Activated CD4-positive, alpha-beta T cell treated with anti-CD3 and anti-CD28 coated beads for 4 hours (primary cell): ENCODE measurements at regions not wholly inside any gene's neighbourhood (a gene's known extent, or its start where the extent isn't known, plus 50 kb on each side); places are given as distances from the start of the nearest gene placed in this dataset.

Experiments used
- DNase-seq, 2 donors: peaks; one replicate each; pipeline ENCODE4 v3.0.0-alpha.2; 2020

DNA sequence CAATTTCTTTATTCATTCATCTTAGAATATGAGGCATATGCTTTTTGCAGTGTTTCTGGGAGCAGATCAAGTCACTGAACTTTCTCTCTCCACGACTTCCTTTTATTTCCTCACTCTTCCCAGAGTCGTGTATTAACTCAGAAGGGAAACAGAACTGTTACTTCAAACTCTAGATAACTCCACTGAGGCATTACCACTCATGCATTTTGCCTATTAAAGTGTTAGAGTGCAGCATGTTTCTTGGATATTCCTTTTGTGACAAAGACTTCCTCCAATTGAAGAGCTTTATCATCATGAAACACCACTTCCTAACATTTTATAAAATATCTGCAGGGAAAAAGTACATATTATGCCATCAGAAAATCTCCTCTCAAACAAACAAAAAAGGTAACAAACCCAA is 797.4 kb upstream of the COBL start:
- DNase-seq = no peak

DNA sequence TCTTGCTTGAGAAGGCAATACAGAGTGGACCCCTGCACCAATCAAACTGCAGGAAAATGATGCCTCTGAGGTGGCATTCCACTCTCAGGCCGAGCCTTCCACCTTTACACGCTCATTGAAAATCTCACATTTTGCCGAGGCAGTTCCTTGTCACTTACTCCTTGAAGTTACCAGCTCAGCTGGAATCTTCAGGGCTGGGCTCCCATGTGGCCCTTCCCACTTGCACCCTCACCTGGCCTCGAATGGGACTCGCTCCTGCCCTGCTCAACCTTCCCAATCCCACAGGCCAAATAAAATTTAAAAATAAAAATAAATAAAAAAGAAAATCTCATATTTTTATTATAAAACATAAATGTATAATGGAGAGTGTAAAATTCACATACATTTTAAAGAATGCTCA is 790.7 kb upstream of the COBL start:
- DNase-seq = no peak

DNA sequence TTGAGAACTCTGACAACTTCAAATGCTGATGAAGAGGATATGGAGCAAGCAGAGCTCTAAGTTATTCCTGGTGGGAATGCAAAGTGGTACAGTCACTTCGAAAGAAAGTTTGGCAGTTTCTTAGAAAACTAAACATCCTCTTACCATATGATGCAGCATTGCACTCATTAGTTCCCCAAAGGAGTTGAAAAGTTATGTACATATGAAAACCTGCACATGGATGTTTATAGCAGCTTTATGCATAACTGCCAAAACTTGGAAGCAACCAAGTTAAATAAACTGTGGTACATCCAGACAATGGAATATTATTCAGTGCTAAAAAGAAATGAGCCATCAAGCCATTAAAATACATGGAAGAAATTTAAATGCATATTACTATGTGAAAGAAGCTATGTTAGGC is 779.3 kb upstream of the COBL start:
- no peak for DNase-seq

DNA sequence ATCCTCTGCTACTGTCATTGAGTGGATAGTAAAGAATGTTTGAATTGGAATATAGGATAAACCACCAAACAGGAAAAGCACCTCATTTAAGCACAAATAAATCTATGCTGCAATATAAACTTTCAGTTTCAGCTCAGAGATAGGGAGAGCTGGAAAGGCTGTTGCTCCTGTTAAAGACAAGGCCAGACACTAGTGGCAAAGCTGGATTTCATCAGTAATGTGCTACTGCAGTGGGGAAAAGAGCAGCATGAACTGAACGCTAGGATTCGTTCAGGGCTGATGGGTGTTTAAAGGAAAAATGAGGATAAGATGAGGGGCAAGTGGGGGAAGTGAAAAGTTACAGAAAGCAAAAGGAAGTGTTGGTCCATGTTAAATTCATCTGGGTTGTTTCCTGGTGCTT is 775.4 kb upstream of the COBL start:
- DNase-seq = no peak

DNA sequence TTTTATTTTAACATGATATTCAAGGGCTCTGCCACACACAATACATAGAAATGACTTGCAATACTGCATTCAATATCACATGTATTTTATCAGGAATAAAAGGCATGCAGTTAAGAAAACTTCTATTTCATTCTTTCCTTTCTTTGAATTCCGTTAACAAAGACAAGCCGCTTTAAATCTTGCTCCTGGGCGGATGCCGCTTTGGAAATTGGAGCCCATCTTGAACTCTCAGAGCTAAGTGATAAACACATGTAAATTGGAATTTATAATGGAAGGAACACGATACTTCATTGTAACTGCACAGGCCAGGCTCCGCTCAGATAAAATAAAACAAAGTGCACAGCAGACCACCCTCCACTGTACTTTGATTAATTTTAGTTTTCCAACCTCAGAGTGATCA is 774.5 kb upstream of the COBL start:
- DNase-seq = no peak

DNA sequence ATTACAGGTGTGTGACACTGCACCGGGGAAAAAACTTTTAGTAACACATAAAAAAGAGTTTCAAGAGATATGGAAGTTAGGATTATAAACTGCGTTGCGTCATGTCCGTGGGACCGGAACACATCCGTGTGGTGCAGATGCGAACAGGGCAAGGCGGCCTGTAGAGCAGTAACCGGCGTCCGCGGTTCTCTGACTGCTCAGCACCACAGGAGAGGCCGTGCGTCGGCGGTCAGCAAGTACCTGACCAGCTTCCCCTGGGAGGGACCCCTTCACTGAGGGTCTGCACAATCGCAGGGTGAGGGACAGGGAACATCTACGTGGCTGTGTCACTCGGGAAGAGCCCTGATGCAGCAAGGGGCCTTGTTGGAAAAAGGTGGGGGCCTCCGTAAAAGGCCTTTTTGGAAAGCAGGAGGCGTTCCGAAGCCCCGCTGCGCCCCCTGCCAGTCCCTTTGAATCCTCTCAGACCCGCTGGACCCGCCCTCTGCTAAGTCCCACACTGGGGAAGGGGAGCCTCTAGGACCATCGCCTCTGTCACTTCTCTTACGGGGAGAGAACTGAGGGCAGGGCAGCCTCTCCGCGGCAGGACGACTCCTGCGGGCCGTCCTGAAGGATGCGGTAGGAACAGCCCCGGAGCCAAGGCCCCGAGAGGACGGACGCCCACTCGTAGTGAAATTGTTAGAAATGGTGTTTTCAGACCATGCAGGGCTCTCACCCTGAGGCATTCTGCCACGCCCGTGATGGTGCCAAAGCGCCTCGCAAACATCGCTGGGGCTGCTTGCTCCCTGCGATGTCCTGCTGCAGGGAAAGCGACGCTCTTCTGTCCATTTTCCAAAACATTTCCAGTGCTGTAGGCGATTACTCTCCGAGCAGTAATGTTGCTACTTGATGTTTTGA is 771.6 kb upstream of the COBL start:
- no peak for DNase-seq

DNA sequence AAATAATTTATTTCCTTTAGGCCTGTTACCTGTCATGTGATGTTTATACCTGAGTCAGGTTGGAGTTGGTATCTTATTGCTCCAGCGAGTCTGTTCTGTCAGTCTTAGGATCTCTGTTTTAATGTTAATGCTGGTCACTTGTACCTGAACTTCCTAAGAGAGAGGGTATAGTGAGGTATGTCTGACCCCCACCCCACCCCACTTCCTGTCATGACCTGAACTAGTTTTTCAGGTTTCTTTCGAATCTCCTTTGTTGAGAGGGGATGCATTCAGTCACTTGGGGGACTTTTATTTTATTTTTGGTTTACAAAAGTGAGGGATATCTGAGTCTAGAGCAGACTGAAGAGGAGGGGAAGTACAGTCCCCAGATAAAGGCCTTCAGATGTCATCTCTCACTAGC is 769.0 kb upstream of the COBL start:
- DNase-seq = no peak

DNA sequence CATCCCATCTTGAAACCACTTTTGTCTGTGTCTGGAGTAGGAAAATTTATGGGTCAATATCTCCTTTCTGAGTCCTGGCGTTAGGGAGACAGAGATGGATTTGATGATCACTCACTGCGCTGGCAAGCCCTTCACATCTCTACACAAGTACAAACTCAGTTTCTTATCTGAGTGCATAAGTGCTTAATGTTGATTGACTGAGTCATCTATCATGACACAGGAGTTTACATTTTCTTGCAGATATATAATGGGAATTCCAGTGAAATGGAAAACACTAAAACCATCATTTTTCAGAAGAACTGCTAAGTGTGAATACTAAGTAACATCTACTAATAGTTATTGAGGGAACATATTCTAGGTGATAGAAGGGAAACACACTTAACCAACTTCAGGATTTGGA is 763.9 kb upstream of the COBL start:
- no peak for DNase-seq

DNA sequence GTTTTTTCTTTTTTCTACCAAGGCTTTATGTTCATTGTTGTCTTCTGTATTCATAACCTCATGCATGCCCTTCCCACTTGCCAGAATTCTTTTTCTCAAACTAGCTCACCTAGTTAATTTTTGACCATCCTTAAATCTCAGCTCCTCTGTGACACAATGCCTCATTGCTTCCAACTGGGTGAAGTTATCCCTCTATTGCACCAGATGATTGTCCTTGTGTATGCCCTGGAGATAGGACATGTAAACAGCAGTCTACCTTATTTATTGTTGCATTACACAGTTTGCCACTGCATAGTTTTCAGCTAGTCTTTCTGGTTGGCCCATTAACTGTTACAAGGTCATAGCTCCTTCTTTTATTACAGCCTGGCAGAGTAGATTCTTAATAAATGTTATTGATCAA is 763.1 kb upstream of the COBL start:
- no peak for DNase-seq

DNA sequence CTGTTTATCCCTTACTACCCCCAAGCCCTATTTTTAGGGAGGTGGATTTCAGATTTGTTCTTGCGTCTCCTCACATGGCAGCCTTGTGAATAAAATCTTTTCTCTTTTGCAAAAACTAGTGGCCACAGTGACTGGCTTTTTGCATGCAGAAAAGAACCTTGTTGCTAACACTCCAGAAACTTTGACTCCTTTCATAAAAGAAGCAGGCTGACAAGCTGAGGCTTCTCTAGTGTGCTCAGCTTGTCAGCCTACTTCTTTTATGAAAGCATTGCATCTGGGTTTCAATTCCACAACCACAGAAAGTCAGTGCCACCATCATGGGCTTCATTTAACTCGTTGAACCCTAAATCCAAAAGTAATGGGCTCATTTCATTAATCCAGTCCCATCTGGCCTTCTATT is 761.0 kb upstream of the COBL start:
- no peak for DNase-seq

DNA sequence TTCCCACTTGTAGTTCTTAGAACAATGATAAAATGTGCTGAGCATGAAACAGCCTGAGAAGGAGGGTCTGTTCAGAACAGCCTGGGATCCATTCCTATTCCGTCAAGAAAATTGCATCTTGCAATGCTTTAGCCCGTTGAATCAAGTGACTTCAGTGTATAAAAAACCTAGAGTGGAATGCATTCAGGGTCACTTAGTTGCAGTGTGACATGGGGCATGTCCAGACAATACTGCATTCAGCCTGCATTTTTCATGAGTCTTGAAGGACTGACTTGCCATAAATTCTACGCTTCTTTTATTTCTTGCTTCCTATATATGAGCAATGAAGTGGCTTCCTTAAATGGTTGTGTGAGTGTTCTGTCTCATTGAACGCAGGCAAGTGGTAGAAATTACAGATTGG is 758.3 kb upstream of the COBL start:
- DNase-seq = no peak

DNA sequence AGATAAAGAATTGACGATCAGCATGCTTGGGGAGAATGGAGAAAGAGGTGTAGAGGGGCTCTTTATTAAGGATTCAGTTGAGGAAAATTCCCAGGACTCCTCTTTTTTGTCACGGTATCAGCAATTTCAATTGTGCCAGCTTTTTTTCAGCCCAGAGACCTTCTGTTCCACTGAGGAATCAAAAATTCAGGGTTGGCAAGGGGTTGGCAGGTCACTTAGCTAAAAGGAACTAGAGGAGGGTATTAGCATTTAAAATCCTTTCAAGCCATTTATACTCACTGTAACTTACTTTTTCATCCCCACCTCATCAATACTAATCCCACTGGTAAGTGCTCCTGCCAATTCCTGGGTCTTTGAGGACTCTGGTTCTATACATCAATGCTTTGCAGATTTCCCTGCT is 757.5 kb upstream of the COBL start:
- no peak for DNase-seq

DNA sequence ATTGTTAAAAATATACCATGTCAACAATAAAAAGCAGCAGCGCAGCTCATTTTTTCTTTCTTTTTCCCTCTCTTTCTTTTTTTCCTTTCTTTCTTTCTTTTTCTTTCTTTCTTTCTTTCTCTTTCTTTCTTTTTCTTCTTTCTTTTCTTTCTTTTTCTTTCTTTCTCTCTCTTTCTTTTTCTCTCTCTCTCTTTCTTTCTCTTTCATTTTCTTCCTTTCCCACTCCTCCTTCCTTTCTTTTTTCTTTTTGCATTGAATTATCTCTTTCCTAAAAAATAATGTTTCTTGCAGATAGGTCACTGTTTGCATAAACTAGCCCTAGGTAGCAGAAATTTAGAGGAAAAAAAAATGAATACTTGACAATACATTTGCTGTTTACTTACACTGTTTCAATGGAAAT is 755.1 kb upstream of the COBL start:
- no peak for DNase-seq

DNA sequence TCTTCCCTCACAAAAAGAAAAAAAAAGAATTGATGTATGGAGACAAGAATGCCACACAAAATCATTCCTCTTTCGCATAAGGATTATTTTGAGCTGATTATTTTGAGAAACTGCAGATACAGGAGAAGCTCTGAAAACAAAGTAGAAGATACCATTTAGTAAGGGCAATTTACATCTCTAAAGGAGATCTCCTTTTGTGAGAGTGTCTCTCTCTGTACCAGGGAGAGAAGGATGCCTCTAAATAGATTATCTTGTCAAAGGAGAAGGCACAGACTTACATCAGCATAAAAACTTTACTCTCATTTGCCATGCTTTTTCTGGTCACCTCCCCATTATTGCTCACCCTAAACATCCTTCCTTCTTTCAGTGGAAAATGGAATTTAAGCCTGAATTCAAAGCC is 747.9 kb upstream of the COBL start:
- DNase-seq = no peak

DNA sequence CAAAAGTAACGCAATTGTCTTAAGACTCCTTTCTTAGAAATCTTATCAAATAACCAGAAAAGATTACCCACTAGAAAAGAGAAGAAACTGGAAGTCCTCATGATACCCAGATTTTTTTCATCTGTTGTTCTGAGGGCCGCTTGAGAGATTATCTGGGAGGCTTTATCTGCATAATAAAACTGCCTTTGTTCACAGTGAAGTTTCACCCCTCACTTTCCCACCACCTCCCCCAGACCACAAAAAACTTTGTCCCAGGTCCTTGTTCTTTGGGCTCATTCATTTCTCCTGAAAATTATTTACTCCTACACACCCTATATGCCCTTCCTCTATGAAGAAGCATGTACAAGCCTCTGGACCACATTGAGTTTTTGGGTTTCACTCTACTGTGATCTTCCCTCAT is 745.1 kb upstream of the COBL start:
- DNase-seq = no peak

DNA sequence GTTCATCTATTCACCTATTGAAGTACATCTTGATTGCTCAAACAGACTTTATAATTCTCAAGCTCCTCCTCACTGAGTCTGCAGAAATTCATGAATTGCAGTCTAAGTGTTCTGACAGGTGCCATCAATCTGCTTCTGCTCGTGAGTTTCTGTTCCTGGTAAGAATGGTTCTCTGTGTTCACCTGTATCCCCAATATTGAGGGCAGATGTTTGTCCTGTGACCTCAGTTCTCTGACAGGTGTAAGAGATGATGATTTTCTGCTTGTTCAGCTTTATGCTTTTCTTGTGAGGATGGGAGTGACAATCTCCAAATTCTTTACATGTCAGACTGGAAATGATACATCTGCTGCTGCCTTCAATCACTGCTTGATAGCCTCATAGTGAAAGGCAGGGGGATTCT is 736.9 kb upstream of the COBL start:
- DNase-seq = no peak

DNA sequence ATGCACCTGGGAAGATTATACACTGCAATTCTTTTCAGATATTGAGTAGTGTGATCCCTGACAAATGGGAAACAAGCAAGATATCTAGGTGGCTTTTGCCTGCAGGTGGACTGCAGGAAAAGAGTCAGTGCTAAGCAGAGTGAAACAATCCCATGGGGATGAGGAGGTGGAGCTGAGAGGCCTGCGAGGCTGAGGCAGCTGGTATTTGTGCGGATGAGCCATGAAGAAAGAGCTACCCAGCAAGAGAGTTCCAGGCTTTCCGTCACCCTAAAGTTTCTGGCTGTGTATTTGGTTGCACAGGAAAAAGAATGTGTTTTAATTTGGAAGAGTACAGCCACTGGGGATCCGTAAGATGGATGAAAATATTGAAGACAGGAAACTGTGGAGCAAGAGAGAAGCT is 714.1 kb upstream of the COBL start:
- no peak for DNase-seq

DNA sequence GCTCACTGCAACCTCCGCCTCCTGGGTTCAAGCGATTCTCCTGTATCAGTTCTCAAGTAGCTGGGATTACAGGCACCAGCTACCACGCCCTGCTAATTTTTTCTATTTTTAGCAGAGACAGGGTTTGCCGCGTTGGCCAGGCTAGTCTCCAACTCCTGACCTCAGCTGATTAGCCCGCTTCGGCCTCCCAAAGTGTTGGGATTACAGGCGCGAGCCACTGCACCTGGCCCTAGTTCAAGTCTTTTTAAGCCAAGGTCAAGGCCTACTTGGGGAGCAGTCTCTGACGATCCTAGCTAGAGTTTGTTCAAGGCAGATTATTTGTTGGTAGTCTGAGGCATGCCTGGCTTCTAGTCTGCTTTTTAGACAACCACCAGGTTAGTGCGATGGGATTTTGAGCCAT is 709.5 kb upstream of the COBL start:
- DNase-seq = no peak

DNA sequence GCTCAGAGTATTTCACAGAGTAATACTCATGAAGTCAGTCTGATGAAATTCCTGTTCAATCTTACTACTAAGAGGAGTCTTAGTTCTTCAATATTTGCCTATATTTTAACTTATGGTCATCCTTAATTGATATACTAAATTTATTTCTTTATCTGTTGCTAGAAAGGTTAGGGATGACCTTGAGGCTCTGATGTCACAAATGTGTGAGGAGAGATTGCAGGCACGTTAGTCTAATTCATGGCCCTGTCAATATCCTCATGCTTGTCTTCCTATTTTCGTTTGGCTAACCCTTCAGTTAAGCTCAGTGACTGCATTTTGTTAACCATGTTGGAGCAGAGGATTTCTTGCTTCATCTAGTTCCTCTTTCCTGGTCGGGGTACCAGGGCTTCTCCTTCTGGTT is 704.7 kb upstream of the COBL start:
- no peak for DNase-seq

DNA sequence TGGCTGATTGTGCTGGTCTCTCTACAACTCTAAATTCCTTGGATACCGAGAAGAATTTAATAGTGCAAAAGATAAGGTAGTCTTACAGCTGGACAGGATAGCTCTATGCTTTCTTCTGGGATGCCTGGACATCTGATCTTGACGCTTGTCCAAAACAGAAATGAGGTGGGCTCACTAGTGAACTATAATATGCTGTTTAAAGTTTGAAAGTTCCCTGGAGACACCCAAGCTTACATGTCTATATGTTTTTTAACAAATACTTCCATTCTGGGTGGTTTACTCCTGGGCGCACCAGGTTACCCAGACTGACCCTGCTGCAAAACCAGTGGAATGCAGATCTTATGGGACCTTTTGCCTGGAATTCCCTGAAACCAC is 702.1 kb upstream of the COBL start:
- DNase-seq = no peak

DNA sequence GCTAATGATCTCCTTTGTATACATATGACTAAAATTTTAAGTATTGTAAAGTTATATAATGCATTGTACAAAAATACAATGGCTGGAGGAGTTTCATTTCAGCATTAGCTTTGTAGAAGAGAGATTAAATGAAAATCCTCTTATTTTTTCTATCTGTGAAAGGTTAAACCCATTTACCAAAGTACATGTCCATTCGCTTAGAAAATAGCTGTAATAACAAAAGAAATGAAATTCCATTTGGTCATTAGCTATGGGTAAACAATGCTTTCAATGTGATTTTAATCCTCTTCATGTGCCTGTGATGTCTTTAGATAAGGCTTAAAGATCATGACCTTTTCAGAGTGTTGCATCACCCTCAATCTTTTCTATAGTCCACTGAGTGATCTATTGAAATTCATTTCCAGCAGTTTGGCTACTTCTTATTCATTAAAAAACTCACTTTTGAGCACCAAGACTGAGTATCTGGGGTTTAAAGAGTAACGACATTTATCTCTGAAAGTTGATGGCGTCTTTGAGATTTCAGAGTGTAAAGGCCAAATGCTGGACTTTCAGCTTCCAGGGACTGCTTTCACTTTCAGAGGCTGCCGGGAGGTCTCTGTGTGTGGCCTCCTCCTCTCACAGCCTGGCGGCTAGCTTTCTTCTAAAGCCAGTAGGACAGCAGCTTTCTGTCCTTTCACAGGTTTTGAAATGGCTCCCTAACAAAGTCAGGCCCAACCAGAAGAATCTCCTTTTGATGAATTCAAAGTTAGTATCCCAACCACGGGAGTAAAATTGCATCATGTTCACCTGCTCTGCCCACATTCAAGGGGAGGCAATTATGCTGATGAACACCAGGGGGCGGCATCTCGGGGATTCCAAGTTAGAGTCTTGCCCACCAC is 701.4 kb upstream of the COBL start:
- DNase-seq = no peak

DNA sequence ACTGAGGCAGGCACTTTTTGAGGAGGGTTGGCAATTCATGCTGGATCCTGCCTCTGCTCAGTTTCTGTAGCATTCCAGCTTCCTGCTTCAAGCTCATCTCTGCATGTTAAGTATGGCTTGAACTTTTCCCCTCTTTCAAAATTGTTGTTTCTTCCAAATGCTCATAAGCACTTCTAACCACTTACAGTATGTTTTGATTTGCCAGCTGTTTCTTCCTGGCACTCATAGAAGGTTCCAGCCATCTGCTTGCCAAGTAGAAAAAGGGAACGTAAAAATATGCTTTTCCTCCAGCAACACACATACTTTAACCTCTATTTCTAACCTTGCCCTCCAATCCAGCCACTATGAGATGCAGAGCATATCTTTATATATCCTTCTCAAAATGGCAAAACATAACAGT is 692.6 kb upstream of the COBL start:
- no peak for DNase-seq

DNA sequence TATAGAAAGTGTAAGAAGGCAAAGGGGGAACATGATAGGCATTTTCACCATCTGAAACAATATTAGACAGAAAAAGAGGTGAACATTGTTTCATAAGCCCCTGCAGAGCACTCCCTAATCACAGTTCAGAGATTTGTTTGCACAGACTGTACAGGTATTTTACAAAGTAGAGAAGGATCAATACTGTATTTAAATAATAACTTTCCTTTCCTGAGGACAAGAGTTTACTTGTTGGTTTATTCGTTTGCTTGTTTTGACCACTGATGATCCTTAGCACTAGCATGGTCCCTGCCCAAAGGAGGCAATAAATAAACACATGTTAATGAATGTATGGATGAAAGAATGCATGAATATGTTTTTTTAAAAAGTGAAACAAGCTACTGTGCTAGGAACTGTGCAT is 690.1 kb upstream of the COBL start:
- no peak for DNase-seq

DNA sequence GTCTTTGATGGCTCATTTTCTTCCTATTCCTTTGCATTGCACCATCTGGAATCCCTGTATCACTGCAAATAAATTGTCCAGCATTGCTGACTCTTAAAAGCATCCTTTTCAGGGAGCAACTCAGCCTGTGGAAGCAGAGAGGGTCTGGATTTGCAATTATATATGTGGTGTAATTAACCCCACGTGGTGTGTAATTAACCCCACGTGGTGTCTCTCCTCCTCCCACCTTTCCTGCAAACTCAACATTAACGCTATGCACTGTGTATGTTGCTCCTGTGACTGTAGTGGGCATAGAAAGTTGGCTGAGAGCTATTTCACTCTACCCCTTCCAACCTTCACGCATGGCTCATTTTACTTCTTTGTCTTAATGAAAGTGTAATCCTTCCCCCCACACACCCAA is 689.0 kb upstream of the COBL start:
- no peak for DNase-seq
